Tongue (tissue), 1 donor: ENCODE measurements at regions not wholly inside any gene's neighbourhood (a gene's known extent, or its start where the extent isn't known, plus 50 kb on each side); places are given as distances from the start of the nearest gene placed in this dataset.

Experiments
- DNase-seq: peaks from one replicate; pipeline ENCODE4 v3.0.0-alpha.2; 2015

DNA sequence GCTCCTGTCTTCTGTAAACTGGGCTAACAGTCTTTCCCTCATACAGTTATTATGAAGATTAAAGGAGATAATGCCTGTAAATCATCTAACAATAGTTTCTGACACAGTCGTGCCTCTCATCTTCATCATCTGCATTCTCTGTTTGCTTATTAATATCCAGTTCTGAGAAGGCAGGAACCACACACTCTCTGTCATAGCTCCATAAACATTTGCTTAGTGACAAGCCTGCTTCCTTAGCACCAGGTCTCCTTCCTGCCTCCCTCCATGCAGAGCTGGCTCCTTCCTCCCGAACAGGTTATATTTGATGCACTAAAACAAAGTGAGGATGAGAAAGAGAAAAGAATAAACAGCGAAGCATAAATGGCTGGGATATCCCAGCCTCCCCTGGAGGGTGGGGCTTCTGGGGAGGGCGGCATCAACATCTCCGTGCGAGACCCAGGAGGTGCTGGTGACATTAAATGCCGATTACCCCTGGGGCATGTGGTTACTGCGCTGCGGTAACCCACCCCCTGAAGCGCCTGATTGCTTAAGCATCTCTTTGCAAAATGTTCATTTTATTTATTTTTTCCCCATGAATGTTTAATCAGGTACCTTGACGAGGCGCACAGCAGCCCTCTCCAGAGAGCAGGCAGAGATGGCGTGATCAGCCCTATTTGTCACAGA is 404.9 kb downstream of the NXPE2 start:
- no peak for DNase-seq

GRCh38 chr11:115084231-115084630 is 405.9 kb downstream of the NXPE2 start:
- DNase-seq: peak; percentile 12

DNA sequence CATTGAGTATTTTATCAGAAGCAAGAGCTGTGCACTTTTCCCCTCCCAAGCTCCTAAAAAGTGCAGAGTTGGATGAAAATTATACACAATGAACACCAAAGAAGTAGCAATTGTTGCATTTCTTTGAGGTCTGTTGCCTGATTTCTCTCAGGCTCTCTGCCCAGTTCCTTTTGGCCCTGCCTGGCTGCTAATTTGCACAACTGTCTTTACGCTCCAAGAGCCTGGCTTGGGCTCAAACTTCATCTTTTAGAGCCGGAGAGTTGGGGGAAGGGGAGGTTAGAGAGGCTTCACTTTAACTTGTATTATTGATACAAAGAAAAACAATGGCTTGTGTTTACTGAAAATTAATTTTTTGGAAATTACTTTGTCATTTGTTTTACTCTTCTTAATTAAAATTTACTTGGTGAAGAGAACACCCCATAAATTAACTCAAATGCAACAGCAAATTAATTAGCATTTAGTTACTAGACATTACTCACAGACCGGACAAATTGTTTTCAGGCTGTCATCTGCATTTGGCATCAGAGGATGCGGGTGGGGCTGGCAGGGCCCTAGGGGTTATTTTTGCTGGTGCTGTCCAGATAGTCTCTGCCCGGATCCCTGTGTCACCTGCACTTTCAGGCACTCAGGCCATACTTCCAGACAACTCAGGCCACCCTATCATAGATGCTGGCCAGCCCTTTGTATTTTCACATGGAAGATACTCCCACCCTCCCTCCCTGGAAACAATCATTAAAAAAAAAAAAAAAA is 407.3 kb downstream of the NXPE2 start:
- DNase-seq: peak; percentile 87

DNA sequence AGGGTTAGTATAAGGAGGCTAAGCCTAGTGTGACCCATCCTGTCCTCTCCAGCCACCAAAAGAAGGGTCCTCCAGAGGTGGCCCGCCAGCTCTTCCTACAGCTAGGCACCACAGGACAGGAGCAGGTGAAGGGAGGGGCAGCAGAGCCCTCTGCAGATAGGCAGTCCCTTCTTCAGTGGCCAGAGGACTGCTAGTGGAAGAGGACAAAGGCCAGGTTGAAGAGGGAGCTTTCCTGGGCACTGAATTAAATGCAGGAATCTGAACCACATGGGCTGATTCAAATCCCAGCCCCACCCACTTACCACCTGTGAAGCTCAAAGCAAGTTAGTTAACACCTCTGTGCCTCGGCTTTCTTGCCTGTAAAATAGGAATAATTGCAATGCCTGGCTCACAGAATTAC is 409.5 kb downstream of the NXPE2 start:
- no peak for DNase-seq

DNA sequence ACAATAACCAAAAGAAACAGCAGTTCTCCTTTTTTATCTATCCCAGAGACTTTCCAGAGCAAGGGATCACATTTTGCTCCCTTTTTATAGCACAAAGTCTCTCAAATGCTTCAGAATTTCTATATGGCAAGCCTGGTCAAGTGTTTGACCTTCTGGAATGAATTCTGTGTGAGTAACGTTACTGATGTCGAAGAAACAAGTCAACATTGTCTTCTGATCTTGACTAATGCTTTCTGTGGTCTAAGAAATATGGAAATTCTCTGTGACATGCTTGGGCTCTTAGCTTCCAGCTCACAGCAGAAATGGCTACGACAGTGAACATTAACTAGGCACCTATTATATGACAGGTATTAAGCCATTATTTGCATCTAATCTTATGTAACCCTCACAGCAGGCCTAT is 411.7 kb downstream of the CADM1 start:
- no peak for DNase-seq

- peak; percentile 13 for DNase-seq
Measured at GRCh38 chr11:115097796-115098408, 406.3 kb downstream of the CADM1 start.

- DNase-seq: no peak
Measured at GRCh38 chr11:115100706-115101105, 403.5 kb downstream of the CADM1 start.

DNA sequence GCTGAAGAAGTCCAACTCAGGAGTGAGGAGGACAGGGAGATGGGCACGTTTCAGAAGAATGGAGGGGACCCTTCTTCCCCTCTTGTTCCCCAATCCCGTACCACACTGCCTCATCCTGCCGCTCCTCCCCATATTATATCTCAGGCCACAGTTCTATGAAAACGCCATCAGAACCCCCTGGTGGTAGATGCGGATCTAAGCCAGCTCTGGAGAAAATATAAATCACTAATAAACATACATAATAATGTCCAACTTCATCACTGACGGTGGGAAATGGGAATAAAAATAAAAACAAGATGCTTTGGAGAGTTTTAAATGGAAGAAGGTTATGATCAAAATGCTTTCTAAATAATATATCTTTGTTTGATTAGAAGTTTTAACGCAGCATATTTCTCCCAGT is 400.3 kb downstream of the CADM1 start:
- DNase-seq: no peak

DNA sequence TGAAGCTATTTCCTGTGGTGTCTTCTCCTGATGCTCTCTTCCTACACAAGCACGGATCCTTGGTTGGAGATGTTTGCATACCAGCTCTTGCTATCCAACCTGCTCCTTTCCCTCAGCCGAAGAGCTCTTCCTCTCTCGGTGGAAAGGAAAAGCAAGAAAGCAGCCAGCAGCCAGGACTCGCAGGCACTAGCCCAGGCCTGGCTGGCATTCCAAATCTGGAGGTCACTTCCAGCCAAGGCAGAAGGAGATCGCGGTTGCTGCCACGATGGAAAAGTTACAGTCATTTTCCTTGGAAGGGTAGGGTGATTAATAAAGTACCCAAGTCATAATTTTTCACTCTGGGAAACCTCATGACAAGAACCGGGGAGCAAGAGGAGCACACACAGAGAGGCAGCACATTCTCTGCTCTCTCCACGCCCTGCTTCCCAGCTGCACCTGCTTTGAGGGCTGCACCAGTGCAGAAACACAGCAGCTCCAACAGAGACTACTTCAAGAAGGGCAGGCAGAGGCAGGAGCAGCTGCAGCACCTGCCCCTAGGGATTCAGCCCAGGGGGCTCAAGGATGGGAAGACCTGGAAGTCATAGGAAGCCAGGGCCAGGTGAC is 399.3 kb downstream of the CADM1 start:
- no peak for DNase-seq

- no peak for DNase-seq
Measured at GRCh38 chr11:115111066-115111465, 393.1 kb downstream of the CADM1 start.

- DNase-seq: peak; percentile 55
Measured at GRCh38 chr11:115112754-115113153, 391.5 kb downstream of the CADM1 start.

DNA sequence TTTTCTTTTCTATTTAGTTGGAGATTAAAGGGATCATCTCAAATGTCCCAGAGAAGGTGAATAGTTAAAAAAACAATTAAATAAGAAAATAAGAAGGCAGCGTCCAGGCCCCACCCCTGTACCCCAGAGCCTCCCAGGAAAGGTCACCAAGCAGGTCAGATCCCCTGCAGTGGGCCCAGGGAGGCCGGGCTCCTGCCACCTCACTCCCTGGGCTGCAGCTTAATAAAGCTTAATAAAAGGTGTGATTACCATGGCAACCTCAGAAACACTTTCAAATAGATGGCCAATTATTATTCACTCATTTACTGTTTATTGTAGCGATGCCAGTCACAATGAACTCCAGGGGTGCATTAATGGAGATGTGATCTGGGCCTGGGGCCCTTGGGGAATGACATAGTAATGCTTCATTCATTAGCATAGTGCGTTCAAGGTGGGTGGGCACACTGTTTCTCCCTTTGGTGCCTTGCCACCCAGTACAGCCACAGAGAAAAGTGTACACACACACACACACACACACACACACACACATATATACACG is 386.2 kb downstream of the CADM1 start:
- DNase-seq: no peak

DNA sequence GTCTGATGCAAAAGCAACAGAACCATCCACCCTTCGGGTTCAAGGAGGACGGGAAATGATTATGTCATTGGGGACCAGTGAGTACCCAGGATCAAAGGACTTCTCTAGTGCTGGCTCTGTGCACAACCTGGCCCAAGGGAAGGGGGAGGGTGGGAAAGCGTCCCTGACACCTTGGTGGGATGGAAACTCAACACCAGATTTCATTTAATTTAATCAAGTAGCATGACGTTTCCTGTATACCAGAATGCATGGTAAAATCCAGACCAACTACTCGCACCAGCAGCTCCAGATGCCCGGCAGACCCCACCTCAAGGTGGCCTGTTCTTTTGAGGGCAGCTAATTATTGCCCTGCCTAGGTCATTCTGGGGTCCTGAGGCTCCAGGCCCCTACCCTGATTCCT is 385.1 kb downstream of the CADM1 start:
- DNase-seq: no peak
